ENCODE measurements at regions not wholly inside any gene's neighbourhood (a gene's known extent, or its start where the extent isn't known, plus 50 kb on each side); places are given as distances from the start of the nearest gene placed in this dataset.

DNA sequence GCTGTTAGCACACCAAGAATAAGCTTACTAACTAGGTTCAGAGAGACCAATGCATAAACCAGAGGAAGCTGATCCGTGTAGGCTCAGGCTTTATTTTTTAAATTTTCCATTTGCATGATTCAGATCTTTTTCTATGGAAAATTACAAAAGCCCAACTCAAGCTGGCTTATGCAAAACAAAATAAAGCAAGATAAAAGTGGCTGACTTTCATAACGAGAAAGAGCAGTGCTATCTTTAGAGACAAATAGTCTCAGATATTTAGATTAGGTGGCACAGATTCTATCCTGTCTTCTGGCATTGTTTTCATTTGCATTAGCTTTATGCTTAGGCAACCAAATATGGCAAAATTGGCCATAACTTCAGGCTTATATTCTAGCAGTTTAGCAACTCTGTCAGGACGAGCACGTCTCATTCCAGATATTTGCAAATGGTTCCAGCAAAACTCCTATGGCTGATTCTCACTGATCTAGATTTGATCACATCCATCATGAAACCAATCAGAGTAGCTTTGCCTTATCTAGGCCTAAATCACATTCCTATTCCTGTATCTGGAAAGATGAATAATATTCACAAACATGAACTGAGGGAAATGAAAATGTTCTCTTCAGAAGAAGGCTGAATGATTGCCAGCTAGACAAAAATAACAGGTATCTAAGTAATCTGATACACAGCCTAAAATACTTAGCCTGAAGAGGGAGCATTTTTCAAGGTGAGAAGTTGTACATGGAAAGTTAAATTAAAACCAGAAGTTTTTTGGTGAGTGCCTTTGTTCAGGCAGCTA lies 216.4 kb upstream of the DPPA4 start:
- no peak for TF ChIP-seq ADNP (tag; IDR thresholded peaks at IDR 0.05)
- TF ChIP-seq POLR2A (conservative IDR thresholded peaks at IDR 0.05), result no peak
- TF ChIP-seq EGR1 (conservative IDR thresholded peaks at IDR 0.05), result no peak
- no peak for TF ChIP-seq ZNF175 (CRISPR knock-in tag; IDR thresholded peaks at IDR 0.05; ENCODE audit: low read depth)

Data from K562 (cell line).